SIG-M5 treated with dmso at 0.1 percent for 504 hours (cell line): ENCODE measurements at regions not wholly inside any gene's neighbourhood (a gene's known extent, or its start where the extent isn't known, plus 50 kb on each side); places are given as distances from the start of the nearest gene placed in this dataset.

ENCODE experiments used
- DNase-seq: peaks from one replicate; lab custom pipeline; 2025; ENCODE audit not compliant: unreplicated experiment; lab: John Stamatoyannopoulos, UW

DNA sequence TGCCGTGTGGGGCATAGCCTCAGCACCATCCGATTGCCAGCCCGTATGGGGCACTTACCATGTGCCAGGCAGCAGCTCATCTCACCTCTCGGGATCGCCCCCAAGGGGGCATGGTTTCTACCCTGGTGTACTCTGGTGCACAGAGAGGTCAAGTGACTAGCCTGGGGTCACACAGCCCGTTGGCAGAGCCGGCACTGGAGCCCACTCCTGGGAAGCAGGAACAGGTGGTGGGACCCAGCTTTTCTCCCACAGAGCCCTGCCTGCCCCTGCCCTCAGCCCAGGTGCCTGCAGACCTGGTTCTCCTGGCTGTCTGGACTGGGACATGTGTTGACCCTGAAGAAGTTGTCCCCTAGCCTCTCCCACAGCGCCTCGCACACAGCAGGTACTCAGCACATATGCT, 141.8 kb upstream of the CIBAR2 start:
- no peak for DNase-seq

DNA sequence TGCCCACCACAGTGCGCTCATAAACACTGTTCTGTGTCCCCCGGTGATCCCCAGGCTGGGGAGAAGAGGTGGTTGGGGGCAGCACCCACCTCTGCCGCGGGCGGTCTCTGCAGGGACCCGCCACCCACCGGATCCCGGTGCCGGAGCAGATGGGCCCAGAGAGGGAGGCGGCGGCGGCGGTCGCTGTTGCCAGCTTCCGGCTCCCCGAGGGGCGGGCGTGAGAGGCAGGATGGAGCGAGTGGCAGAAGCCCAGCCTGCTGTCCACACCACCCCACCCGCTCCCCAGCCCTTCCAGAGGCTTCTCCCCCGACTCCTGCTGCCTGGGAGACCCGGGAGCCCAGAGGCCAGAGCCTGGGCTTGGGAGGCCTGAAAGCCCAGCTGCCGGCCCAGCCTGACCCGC, 142.6 kb upstream of the CIBAR2 start:
- no peak for DNase-seq

DNA sequence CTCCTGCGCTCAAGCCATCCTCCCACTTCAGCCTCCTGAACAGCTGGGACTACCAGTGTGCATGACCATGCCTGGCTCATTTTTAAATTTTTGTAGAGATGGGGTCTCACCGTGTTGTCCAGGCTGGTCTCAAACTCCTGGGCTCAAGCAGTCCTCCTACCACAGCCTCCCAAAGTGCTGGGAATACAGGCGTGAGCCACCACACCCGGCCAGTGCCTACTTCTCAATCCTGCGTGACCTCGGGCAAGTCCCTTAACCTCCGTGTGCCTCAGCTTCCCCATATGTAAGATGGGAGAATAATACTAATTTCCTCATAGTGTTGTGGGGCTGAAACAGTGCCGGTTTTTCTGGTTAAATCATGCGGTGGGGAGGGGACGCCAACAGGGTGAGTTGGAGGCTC, 143.5 kb upstream of the CIBAR2 start:
- no peak for DNase-seq

DNA sequence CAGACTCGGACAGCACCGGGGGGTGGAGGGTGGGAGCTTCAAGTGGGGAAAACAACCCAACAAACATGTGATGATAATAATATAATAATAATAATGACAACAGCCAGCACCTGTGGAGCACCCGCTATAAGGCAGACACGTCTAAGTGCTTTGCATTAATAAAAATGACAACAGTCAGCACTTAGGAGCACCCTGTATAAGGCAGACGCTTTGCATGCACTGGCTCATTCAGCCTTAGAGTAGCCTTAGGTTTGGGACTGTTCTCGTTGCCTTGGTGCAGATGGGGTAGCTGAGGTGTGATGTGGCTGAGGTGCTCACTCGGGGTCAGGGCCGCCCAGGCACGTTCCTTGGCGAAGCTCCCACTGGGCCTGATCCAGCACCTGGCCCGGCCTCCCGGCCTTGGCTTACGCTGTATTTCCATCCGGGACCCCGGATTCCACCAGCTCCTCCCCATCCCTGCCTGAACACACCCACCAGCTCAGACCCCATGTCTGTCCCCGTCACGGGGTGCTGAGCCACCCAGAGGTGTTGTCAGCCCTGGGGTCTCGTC, 144.0 kb upstream of the CIBAR2 start:
- DNase-seq: no peak

DNA sequence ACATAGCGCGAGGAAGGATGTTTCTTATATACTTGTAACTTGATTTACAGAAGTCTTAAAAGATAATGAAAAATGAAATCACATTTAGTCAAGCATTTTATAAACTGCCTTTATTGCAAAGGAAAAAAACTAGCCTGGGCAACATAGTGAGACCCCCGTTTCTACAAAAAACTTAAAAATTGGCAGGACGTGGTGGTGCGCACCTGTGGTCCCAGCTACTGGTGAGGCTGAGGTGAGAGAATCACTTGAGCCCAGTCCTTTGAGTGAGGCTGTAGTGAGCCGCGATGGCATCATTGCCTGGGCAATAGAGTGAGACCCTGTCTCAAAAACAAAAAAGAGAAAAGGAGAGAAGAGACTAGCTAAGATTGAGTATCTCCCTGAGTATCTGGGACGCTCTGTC, 145.2 kb upstream of the CIBAR2 start:
- DNase-seq: no peak

DNA sequence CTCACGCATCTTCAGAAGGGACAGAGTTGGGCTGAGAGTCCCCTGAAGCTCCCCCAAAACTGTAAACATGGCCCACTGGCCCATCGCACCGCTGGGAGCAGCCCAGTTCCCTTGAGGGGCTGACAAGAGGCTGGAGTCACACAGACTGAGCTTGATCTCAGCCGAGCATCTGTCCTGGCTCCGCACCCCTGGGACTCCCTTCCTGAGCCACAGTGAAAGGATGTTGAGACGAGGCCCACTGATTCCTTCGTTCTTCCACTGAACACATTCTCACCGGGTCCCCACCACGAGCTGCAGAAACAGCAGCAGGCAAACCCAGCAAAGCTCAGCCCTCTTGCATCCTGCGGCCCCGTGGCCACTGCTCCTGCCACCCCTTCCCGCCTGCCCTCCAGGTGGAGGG, 145.9 kb upstream of the CIBAR2 start:
- no peak for DNase-seq

DNA sequence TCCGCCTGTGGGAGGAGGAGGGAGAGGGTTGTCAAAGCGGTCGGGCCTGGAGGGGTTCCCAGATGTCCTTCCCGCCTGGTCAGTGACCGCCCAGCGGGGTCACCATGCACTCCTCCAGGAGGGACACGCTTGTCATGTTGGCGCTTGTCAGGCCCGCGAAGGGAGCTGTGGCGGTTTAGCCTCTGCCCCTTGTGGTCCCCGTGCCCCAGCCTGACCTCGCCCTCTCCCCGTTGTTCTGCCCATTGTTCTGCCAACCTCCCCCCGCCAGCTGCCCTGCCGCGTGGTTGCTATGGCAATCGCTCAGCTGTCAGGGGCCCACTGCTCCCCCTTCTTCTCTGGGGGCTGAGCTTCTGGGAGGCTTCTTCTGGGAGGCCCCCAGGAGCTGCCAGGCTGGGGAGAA, 146.4 kb upstream of the CIBAR2 start:
- DNase-seq: no peak

DNA sequence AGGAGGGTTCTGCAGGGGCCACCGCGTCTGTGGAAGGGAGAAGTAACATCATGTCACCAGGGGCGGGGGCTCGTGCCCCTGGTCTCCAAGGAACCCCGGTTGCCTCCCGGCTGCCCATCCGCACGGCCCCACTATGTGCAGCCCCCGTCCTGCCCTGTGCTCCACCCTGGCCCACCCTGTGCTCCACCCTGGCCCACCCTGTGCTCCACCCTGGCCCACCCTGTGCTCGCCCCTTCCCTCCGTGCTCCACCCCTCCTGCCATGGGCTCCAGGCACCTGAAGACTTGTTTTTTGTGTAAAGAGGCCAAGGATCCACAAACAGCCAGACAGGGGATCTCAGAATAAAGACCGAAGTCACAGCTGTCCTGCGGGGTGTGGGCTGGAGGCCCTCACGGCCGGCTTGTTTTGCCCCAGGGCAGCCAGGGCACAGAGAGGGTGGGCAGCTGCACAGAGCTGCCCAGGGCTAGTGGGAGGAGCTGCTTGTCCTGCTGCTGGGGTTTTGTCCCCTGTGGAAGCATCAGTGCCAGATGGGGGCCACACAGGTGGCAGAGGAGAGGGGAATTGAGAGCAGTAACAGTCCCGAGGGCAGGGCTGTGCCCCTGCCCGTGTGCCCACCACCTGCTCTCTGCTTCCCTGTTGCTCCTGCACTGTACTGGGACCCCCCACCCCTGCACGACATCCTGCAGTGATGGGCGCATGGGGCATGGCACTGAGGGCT, 147.0 kb upstream of the CIBAR2 start:
- DNase-seq: no peak

DNA sequence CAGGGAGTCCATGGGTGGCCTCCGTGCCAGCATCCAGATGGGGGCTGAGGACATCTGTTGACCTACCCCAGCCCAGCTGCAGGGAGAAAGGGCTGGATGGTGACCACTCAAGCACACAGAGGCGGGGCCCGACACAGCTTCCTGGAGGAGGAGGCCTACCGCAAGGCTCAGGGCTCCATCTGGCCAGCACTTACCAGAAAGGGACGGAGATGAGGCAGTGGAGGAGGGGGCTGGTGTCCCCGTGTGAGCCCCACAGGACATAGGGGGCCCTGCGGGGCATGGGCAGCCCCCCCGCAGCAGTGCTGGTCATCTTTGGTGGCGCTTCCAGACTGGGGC, 147.5 kb upstream of the CIBAR2 start:
- DNase-seq: no peak

DNA sequence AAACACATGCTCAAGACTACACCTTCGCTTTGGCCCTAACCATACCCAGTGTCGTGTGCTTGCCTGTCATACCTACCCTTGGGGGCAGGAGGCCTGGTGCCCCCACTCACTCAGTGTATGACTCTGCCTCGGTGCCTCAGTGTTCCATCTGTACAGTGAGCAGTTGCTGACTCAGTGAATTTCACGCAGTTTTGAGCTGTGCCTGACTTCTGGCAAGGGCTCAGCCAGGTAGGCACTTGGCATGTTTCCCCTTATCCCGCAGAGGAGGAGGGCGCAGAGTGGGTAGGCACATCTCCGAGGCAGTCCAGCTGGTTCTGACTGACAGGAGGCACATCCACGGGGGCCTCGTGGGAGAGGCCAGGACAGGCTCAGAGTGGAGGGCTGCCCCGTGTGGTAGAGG, 148.9 kb upstream of the CIBAR2 start:
- DNase-seq: no peak

DNA sequence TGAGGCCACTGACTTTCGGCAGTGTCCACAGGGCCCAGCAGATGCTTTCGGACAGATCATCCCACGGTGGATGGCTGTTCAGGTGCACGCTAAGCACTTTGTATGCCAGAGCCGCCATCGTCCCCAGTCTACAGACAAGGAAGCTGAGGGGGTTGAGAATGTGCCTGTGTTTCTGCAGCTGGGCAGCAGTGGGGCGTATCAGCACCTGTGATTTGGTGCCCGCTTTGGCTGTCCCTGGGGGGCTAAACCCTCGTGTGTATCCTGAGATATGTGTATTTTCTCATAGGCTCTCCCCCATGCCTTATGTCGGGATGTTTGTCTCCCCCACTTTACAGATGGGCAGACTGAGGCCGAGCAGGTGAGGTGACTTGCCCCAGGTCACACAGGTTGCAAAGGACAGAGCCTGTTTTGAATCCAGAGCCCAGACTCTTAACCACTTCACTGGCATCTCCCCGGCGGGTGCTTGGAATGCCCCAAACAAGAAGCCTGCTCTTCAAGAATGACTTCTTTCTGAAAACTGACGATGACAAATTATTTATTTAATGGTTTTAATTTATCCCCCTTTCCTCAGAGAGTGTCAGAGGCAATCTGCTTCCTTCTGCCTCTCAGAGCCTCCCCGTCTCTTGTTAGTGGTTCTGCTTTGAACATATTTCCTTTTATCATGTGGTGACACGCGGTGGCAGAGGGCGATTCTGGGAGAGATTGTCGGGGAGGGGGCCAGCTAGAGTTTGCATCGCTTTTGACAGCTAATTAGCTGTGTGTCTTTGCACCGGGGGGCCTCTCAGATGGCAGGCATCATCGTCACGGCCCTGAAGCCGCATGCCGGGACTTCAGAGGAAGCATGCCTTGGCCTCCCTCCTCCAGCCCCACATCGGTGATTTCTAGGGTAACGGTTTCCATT, 149.6 kb upstream of the CIBAR2 start:
- DNase-seq: no peak

DNA sequence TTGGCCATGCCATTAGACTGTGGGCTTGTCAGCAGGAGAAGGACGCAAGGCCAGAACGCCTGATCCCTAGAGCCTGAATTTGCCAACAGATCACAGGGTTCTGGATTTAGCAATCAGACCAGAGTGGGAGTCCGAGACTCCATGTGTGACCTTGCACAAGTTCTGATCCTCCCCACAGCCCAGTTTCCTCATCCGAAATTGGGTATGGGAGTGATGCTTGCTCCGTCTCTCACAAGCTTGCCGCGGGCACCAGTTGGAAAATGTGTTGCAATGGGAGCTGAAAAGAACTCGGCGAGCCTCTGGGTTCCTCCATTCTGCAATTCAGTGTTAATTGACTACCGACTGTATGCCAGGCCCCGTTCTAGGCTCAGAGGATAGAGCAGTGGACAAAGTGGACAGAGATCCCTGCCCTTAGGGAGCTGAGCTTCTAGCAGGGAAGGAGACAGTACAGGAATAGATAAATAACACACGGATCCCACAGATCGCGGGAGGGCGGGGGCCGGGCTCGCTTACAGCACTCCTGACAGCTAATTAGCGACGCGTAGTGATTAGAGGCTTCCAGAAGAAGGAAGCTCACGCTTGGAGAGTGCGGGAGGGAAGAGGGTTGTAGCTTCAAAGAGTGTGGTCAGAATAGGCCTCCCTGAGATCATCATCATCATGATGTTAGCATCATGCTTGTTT, 150.4 kb upstream of the CIBAR2 start:
- DNase-seq: peak; percentile 40

DNA sequence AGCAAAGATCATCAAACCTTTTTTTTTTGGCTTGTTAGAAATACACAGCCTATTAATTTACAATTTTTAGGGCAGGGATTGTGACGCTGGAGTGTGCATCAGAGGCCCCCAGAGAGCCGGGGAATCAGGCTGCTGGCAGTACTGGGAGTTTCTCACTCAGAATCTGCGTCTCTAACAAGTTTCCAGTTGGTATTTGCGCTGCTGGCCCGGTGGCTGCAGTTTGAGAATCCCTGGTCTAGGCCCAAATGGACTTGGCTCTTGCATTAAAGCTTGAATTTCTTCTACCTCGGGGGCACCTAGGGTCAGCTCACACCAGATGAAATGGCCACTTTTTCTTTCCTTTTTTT, 150.9 kb upstream of the CIBAR2 start:
- DNase-seq: no peak

DNA sequence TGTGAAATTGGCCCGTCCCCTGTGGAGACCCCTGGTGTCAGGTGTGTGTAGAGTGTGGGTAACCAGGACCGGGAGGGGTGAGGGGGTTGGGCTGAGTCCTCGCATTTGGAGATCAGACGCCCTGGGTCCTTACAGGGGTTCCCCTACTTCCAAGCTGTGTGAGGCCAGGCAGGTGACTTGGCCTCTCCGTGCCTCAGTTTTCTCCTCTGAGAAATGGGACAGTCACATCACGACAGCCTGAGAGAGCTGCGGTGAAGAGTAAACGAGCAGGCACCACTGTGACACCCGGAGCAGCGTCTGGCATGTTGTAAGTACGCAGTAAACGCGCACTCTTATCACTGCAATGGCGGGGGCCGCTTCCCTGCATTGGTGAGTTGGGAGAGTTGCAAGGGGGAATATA, 152.5 kb upstream of the CIBAR2 start:
- no peak for DNase-seq

DNA sequence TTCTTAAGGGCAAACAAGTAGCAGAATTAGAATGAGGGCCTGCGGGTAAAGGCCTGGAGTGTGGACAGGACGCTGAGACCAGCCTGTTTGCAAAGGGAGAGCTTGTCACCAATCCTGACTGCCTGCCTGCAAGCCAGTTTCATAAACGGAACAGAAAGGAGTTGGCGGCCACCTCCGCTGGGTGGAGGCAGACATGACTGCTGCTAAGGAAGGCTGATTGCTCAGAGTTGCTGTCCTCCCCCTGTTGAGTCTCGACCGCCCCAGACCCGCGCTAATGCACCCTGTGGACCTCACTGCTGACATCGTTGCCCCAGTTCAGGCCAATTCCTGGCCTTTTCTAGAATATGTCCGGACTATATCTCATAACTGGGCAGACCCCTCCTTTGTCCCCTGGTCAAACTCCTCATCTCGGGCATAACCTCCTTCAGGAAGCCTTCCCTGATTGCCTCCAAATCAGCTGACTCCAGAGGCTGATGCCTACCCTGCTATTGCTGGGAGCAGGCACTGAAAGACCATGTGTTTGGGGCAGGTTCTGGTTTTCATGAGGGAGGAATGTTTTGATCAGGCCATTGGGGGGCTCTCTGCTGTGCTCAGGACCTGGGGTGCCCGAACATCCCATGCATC, 153.0 kb upstream of the CIBAR2 start:
- DNase-seq: no peak

DNA sequence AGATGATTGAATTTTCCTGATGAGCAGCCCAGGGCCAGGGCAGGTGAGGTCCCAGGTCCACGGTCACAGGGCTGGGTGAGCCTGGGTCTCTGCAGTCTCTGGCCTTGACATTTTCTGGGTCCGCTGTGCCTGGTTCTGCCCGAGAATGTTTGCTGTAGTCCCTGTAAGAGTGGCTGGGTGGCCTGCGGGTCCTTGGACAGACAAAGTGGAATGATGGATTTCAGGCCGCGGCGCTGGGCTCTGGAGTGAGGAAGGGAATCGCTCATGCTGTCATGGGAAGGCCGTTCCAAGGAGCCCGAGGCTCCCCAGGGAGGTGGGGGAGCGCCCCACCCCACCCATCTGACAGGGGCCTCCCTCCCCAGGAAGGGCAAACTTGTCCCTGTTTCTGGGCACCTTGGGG, 153.5 kb upstream of the CIBAR2 start:
- DNase-seq: no peak

DNA sequence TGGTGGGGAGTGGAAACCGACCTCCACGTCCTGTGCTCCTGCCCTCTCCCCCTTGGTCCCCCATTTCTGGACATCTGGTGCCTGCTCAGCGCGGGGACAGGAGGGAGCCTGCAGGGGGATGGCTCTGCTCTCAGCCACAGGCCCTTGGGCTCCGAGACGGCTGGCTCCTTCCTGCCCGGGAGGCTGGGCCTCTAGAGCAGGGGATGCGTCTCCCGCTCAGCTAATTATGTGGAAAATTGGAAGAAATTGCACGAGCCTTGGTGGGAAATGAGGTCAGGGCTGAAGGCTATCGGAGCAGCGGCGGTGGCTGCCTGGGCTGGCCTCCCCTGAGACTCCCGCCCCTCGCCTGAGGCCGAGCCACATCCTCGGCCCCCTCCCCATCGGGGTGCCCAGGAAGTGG, 154.6 kb upstream of the CIBAR2 start:
- DNase-seq: no peak

DNA sequence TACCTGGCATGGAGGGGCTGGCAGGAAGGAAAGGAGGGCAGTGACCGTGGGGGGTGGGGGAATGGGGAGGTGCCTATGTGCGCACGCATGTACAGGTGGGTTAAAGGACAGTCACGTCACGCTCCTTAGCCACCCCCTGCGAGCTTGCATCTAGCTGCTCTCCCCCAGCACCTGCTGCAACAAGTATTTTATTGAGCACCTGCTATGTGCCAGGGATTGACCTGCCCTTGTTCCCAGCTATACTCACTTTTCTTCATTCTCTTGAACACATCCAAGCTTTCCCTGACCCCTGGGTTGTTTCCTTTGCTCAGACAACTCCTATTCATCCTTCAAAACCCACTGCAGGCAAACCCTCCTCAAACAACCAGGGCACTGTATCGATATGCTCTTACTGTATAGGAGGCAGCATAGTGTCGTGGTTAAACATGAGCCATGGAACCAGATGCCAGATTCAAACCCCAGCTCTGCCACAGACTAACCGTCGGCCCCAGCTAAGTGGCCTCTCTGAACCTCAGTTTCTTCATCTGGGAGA, 155.2 kb upstream of the CIBAR2 start:
- no peak for DNase-seq

DNA sequence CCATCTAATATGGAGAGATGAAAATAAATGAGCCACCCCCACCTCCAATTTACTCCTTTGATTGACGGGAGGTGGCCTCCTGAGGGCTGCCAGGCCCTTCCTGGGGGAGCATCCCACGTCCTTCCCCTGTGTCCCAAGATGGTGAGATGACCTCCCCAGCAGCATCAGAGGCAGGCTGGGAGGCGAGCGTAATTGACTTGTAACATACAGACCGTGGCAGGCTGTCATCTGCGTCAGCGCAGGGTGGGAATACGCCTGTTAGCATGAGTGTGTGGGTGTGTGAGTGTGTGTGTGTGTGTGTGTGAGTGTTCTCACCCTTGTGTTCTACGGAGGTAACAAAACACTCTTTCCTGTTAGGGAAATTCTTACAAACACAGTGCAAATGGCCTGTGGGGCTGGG, 156.9 kb upstream of the CIBAR2 start:
- no peak for DNase-seq

DNA sequence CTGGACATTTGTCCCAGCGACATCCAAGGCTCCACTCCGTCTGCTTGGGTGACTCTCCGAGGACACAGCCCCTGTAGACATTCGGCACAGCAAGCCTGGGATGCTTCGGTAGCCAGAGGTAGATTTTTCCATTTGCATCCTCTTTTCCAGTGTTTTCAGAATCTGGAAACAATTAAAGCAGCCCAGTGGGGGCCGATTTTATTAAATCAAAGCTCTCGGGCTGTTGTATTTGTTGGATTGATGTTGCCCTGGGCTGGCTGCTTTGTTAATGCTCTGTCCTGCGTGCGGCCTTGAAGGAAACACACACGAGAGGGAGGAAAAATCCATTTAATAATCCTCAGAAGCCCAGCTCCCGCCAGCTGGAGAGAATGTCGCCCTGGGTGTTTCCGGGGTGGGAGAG, 158.1 kb upstream of the CIBAR2 start:
- DNase-seq: no peak

DNA sequence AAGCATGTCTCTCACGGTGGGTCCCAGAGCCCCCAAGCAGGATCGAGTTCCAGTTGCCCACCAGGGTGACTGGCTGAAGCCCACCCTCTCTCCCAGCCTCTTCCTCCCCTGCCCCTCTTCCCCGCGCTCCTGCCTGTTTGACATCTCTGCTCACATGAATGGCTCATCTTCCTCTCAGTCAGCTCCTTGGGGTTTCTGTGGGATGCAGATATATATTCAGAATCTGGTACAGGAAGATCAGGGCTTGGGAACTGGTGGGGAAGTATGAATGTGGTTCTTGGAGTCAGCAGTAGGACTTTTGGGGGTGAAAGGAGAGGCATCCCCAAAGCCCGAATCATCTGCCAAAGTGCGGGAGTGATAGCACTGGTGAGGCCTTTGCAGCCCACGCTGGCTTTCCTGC, 158.9 kb upstream of the CIBAR2 start:
- no peak for DNase-seq
